Neural cell (in vitro differentiated cells): ENCODE measurements at regions not wholly inside any gene's neighbourhood (a gene's known extent, or its start where the extent isn't known, plus 50 kb on each side); places are given as distances from the start of the nearest gene placed in this dataset.

Experiments used
- EP300 ChIP-seq: fragments of 450-650 bp; conservative IDR thresholded peaks from 2 replicates; pipeline ENCODE4 v1.6.1; 2014; ENCODE audit warnings: antibody characterized with exemption, mild to moderate bottlenecking, moderate library complexity; ENCODE audit not compliant: poor library complexity, severe bottlenecking
- POLR2AphosphoS5 ChIP-seq: IDR thresholded peaks from 2 replicates; pipeline ENCODE4 v1.6.1; 2012
- RAD21 ChIP-seq: fragments of 450-650 bp; conservative IDR thresholded peaks from 2 replicates; pipeline ENCODE4 v1.6.1; 2014; ENCODE audit warnings: antibody characterized with exemption, mild to moderate bottlenecking, moderate library complexity
- TF ChIP-seq, protein P1 (sequence below): fragments of 450-650 bp; IDR thresholded peaks from 2 replicates; pipeline ENCODE4 v1.5.1; 2014; ENCODE audit warnings: antibody characterized with exemption, mild to moderate bottlenecking, moderate library complexity; ENCODE audit not compliant: poor library complexity, severe bottlenecking
- TF ChIP-seq, protein P2 (sequence below): IDR thresholded peaks from 2 replicates; pipeline ENCODE4 v1.6.1; 2012; ENCODE audit warnings: borderline replicate concordance

- TF ChIP-seq, protein P1, sequence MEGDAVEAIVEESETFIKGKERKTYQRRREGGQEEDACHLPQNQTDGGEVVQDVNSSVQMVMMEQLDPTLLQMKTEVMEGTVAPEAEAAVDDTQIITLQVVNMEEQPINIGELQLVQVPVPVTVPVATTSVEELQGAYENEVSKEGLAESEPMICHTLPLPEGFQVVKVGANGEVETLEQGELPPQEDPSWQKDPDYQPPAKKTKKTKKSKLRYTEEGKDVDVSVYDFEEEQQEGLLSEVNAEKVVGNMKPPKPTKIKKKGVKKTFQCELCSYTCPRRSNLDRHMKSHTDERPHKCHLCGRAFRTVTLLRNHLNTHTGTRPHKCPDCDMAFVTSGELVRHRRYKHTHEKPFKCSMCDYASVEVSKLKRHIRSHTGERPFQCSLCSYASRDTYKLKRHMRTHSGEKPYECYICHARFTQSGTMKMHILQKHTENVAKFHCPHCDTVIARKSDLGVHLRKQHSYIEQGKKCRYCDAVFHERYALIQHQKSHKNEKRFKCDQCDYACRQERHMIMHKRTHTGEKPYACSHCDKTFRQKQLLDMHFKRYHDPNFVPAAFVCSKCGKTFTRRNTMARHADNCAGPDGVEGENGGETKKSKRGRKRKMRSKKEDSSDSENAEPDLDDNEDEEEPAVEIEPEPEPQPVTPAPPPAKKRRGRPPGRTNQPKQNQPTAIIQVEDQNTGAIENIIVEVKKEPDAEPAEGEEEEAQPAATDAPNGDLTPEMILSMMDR = peak; percentile 72
- TF ChIP-seq POLR2AphosphoS5 = peak; percentile 15
- no peak for TF ChIP-seq EP300
- TF ChIP-seq RAD21 = peak; percentile 78
- TF ChIP-seq, protein P2, sequence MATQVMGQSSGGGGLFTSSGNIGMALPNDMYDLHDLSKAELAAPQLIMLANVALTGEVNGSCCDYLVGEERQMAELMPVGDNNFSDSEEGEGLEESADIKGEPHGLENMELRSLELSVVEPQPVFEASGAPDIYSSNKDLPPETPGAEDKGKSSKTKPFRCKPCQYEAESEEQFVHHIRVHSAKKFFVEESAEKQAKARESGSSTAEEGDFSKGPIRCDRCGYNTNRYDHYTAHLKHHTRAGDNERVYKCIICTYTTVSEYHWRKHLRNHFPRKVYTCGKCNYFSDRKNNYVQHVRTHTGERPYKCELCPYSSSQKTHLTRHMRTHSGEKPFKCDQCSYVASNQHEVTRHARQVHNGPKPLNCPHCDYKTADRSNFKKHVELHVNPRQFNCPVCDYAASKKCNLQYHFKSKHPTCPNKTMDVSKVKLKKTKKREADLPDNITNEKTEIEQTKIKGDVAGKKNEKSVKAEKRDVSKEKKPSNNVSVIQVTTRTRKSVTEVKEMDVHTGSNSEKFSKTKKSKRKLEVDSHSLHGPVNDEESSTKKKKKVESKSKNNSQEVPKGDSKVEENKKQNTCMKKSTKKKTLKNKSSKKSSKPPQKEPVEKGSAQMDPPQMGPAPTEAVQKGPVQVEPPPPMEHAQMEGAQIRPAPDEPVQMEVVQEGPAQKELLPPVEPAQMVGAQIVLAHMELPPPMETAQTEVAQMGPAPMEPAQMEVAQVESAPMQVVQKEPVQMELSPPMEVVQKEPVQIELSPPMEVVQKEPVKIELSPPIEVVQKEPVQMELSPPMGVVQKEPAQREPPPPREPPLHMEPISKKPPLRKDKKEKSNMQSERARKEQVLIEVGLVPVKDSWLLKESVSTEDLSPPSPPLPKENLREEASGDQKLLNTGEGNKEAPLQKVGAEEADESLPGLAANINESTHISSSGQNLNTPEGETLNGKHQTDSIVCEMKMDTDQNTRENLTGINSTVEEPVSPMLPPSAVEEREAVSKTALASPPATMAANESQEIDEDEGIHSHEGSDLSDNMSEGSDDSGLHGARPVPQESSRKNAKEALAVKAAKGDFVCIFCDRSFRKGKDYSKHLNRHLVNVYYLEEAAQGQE = no peak
Measured at GRCh38 chr2:14722904-14723570, 90.5 kb downstream of the LRATD1 start.
